LNCAP (cell line): ENCODE measurements at regions not wholly inside any gene's neighbourhood (a gene's known extent, or its start where the extent isn't known, plus 50 kb on each side); places are given as distances from the start of the nearest gene placed in this dataset.

Experiments used
- CTCF ChIP-seq: fragments of 450-650 bp; IDR thresholded peaks from 2 replicates; pipeline ENCODE4 v1.5.1; 2017; ENCODE audit warnings: mild to moderate bottlenecking

GRCh38 chr21:27057997-27058396 is 91.1 kb upstream of the ADAMTS5 start:
- TF ChIP-seq CTCF, result no peak

- no peak for TF ChIP-seq CTCF
These were observed 80.9 kb upstream of the ADAMTS5 start for GRCh38 chr21:27047658-27048314.

GRCh38 chr21:27047283-27047657 is 80.4 kb upstream of the ADAMTS5 start:
- TF ChIP-seq CTCF, result no peak

DNA sequence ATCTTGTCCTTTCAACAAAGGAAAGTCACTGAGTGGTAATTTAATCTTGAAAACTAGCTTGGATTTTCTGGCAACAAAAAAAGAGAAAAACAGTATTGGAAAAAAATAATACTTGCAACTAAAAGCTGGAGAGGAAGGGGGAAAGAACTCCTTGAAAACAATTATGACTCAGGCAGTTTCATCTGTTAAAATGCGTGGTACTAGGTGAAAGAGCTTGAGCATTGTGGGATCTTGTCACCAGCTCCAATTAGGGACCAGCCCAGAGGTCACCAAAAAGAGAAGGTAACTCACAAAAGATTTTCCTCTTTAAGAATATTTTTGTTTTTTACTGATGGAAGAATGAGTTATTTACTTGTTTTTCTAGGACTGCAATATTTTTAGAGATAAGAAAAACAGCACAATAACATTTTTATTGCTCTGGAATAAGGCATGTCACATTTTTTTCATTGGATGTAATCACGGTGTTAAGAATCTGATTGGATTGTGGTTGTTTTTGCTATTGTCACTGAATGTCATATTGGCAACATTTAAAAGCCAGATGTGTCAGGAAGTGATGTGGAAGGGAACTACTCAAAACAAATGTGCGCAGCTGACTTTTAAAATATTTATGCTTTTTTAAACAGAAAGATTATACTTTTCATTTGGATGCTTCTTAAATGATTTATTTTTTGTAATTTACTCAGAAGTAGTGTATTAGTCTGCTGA is 78.5 kb upstream of the ADAMTS5 start:
- TF ChIP-seq CTCF, result no peak

DNA sequence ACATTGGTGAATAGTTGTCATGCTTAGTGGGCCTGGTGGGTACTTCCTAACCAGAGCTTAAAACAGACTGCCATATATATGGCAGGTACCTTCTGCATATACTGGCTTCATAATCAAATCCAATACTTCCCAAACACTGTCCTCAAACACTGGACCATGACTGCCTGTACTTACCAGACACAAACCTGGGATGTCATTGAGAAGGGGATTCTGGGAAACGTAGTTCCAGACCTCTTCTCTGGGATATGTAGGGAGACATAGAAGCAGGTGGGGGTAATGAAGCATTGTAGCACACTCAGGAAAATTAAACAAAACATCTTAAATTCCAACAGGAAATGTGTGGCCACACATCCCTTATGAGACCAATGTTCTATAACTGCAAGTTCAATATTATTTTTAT is 76.5 kb upstream of the ADAMTS5 start:
- no peak for TF ChIP-seq CTCF

- TF ChIP-seq CTCF, result no peak
These were observed 74.0 kb upstream of the ADAMTS5 start for GRCh38 chr21:27040738-27041469.

GRCh38 chr21:27036736-27037301 is 69.9 kb upstream of the ADAMTS5 start:
- no peak for TF ChIP-seq CTCF
